HG02588 (cell line): ENCODE measurements at regions not wholly inside any gene's neighbourhood (a gene's known extent, or its start where the extent isn't known, plus 50 kb on each side); places are given as distances from the start of the nearest gene placed in this dataset.
"Not testable (repeated sequence)": the region's sequence is repeated elsewhere in the genome, so short reads cannot be mapped to it uniquely, and the experiment has no call there.

Experiments
- ATAC-seq: cut with Tn5 transposase; IDR thresholded peaks from one replicate; pipeline ENCODE4 v1.9.1; 2021; ENCODE audit warnings: mild to moderate bottlenecking, moderate library complexity; ENCODE audit not compliant: unreplicated experiment

GRCh38 chr7:152905949-152906348 is 146.4 kb downstream of the ACTR3B start:
- no peak for ATAC-seq

GRCh38 chr7:152907042-152907761 is 147.7 kb downstream of the ACTR3B start:
- no peak for ATAC-seq

- no peak for ATAC-seq
Measured at GRCh38 chr7:152909280-152909679, 149.7 kb downstream of the ACTR3B start.

DNA sequence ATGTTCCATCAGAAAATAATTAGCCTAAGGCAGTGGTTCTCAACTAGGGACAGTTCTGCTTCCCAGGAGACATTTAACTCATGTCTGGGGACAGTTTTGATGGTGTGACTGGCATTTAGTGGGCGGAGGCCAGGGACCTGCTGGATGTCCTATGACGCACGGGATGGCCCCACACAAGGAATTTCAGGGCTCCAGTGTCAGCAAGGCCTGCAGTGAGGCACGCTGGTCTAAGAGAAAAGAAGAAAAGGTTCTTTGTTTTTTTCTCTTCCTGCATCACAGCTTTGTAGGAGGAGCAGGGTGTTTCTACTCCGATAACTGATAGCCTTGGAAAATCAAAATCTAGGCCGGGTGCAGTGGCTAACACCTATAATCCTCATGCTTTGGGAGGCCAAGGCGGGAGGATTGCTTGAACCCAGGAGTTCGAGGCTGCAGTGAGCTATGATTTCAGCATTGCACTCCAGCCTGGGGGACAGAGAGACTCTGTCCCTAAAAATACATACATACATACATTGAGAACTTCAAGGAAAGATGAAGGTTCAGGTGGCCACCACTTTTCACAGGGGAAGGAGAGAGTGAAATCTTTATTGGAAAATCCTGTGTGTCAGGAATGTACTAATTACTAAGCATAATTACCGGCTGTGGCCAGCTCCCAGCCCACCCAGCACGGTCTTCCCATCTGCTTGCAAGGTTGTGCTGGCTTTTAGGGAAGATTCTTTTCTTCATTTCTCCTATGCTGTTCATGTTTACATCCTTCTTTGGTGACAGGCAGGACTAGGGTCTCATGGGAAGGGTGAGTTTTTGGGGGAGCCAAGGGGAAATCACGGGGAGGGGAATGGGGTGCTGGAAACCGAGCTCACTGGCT is 150.4 kb downstream of the ACTR3B start:
- no peak for ATAC-seq

GRCh38 chr7:152910545-152911225 is 151.1 kb downstream of the ACTR3B start:
- ATAC-seq = no peak

DNA sequence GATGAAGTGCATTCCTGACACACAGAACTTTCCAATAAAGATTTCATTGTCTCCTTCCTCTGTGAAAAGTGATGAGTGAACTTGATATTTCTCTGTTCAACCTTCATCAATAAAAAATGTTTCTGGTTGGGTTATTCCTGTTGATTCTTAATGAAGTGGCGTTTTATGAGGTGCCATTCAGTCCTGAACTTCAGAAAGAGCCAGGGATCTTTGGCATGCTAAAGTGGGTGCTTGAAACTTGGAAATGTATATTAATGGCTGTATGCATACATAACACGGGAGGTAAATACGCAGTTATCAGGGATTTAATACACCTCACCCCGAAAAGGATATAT is 151.6 kb downstream of the ACTR3B start:
- ATAC-seq = no peak

- ATAC-seq = no peak
Measured at GRCh38 chr7:152911922-152912321, 152.4 kb downstream of the ACTR3B start.

GRCh38 chr7:152912511-152912910 is 153.0 kb downstream of the ACTR3B start:
- no peak for ATAC-seq

DNA sequence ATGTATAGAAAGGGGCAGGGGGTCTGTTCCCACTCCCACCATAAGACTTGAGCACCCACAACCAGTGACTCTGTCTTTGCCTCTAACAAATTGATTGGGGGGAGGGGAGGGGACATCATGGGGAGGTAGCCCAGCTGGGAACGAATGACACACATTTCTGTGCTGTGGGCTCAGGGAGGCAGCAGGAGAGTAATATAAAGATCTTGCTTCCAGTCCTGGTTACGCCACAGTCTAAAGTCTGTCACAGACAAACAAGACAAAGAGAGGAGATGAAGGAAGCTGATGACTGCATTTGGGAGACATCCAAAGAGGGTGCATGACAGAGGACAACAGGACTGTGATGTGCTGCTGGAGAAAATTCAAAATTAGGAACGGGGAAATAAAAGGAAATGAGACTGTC is 153.9 kb downstream of the ACTR3B start:
- ATAC-seq = no peak

GRCh38 chr7:152914014-152914844 is 154.7 kb downstream of the ACTR3B start:
- ATAC-seq = no peak

DNA sequence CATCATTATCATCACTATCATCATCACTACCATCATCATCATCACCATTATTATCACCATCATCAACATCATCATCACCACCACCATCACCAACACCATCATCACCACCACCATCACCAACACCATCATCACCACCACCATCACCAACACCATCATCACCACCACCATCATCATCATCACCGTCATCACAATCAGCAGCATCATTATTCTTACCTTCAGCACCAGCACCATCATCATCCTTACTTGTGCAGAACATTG is 155.2 kb downstream of the ACTR3B start:
- not testable (repeated sequence) for ATAC-seq

- ATAC-seq = no peak
Measured at GRCh38 chr7:152922318-152923081, 162.9 kb downstream of the ACTR3B start.

- ATAC-seq = no peak
Measured at GRCh38 chr7:152923711-152924110, 164.2 kb downstream of the ACTR3B start.

DNA sequence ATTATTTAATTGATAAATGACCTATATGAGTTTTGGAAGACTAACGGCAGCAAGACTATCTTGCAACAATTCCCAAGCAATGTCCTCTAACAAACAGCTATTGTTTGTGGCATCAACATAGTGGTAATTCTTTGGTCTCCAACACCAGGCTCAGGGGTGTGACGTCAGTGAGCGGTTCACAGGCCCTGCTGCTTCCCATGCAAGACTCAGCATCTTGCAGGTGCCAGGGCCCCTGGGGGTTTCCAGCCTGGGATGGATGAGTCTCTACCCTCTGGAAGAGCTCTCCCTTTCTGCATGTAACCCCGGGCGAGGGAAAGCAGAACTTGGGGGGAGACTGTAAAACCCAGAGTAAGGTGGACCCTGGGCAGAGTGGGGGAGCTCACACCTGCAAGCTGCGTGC is 164.7 kb downstream of the ACTR3B start:
- ATAC-seq = no peak

GRCh38 chr7:152924826-152925411 is 165.4 kb downstream of the ACTR3B start:
- no peak for ATAC-seq

DNA sequence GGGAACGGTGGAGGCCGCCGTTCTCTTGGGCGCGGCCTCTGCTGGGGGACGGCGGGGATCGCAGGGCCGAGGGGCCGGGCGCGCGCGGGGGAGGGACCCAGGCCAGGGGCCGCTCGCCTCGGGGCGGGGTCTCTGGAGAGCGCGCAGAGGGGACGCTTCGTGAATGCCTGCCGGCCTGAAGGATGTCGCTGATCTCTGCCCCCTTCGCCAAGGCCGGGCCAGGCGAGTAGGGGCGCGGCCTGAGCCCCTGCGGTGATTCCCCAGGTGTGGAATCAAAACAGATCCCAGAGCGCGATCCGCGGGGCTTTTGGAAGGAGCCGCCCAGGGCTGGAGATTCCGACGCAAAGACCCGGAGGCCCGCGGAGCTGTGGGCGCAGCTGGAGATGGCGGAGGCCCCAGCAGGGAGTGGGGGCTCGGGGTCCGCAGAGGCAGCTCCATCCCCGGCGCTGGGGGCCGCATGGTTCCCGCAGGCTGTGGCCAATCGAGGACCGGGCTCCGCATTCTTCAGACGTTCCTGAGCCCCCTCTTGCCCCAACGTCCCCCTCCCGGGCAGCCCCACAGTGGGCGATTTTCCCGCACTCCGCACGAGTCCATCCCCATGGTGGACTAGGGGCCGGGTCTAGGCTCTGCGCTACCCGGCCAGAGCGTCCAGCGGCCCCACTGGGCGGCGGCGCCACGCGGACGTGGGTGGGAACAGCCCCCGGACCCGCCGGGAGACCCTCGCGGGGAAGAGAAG is 166.0 kb downstream of the ACTR3B start:
- no peak for ATAC-seq

DNA sequence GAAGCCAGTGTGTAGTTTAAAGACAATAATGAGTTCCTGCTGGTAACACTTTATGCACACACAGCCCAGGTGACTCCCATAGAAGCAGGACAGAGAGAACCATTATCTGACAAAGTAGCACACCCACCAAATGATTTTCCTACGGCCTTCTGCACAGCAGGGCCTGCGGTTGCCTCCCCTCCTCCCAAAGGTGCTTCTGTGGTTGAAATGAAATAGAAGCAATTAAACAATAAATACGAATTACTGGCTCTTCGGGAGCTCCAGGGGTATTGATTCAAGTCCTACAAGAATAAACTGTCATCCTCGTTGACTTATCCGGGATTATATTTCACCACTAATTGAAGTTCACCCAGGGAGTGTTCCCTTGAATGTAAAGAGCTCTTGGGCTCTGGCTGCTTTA is 172.1 kb downstream of the ACTR3B start:
- no peak for ATAC-seq

DNA sequence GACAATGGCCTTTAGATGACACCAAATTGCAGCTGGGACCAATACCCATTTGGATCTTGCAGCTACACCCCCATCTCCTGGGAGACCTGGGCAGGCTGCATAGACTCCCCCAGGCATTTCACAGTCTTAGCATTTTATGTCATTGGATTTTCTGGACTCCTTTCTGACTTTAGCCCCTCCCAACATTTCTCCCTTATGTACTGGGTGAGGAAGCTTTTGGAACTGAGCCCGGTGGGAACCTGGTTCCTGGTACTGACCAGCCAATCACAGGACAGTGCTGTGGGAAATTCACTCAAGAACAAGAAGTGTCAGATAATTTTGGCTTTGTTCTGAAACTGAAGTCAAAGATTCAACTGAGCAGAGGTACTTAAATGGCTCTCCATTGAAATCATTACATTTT is 177.7 kb downstream of the ACTR3B start:
- no peak for ATAC-seq

- ATAC-seq = not testable (repeated sequence)
Measured at GRCh38 chr7:152946616-152947015, 187.1 kb downstream of the ACTR3B start.
